Osteoblast (primary cell): ENCODE measurements at regions not wholly inside any gene's neighbourhood (a gene's known extent, or its start where the extent isn't known, plus 50 kb on each side); places are given as distances from the start of the nearest gene placed in this dataset.
"Not testable (repeated sequence)": the region's sequence is repeated elsewhere in the genome, so short reads cannot be mapped to it uniquely, and the experiment has no call there.

Source experiments
- DNase-seq: peaks from one replicate; pipeline ENCODE4 v3.0.0; 2011; ENCODE audit warnings: low spot score, mixed read lengths; ENCODE audit not compliant: insufficient read length; ENCODE audit errors: missing footprints
- H2AFZ ChIP-seq: 2 replicates; pipeline ENCODE4 v1.6.0; 2011; ENCODE audit warnings: mild to moderate bottlenecking, low read length
- H3K27ac ChIP-seq: 2 replicates; pipeline ENCODE4 v1.5.1; 2011; ENCODE audit warnings: mild to moderate bottlenecking, low read depth, low read length, moderate library complexity
- H3K27me3 ChIP-seq: 2 replicates; pipeline ENCODE4 v1.6.0; 2012; ENCODE audit warnings: mild to moderate bottlenecking, control low read depth, inconsistent platforms, low read length, moderate library complexity; ENCODE audit not compliant: insufficient read depth
- H3K36me3 ChIP-seq: 2 replicates; pipeline ENCODE4 v1.5.1; 2011; ENCODE audit warnings: mild to moderate bottlenecking, low read length, control low read depth, moderate library complexity; ENCODE audit not compliant: insufficient read depth
- H3K4me1 ChIP-seq: 2 replicates; pipeline ENCODE4 v1.5.1; 2011; ENCODE audit warnings: mild to moderate bottlenecking, low read length, control low read depth, moderate library complexity; ENCODE audit not compliant: insufficient read depth
- H3K4me2 ChIP-seq: 2 replicates; pipeline ENCODE4 v1.6.0; 2011; ENCODE audit warnings: mild to moderate bottlenecking, low read length; ENCODE audit not compliant: insufficient read depth
- H3K4me3 ChIP-seq: fragments of 200-600 bp; sonication (generic); 3 replicates; pipeline ENCODE4 v1.5.1; 2012; ENCODE audit warnings: mild to moderate bottlenecking, low read length, inconsistent platforms; ENCODE audit not compliant: insufficient read depth
- H3K79me2 ChIP-seq: 2 replicates; pipeline ENCODE4 v1.6.0; 2012; ENCODE audit warnings: mild to moderate bottlenecking, low read length, control low read depth, inconsistent platforms; ENCODE audit not compliant: insufficient read depth
- H3K9me3 ChIP-seq: 2 replicates; pipeline ENCODE4 v1.5.1; 2011; ENCODE audit warnings: low read depth, low read length, control low read depth
- H4K20me1 ChIP-seq: 2 replicates; pipeline ENCODE4 v1.6.0; 2012; ENCODE audit warnings: mild to moderate bottlenecking, low read length, control low read depth; ENCODE audit not compliant: insufficient read depth
- CTCF ChIP-seq: IDR thresholded peaks from 2 replicates; pipeline ENCODE4 v1.5.1; 2011; ENCODE audit warnings: mild to moderate bottlenecking, low read depth, low read length, moderate library complexity; ENCODE audit errors: extremely low read depth

- no peak for TF ChIP-seq CTCF
- Histone ChIP-seq H3K27ac (peak overlapping the region; percentile 39), H3K79me2 (no peaks in the 10 kb centered on the region), H4K20me1 (no peaks in the 10 kb centered on the region), H3K4me2 (no peak overlapping the region), H3K36me3 (no peaks in the 10 kb centered on the region), H3K9me3 (no peaks in the 10 kb centered on the region), H3K4me3 (no peak overlapping the region), H3K4me1 (peaks cover 5% of the 10 kb centered on the region), H2AFZ (no peak overlapping the region), H3K27me3 (no peaks in the 10 kb centered on the region)
- no peak for DNase-seq
These were observed 337.5 kb upstream of the PCSK5 start for GRCh38 chr9:75552941-75553340.

- not testable (repeated sequence) for H3K79me2 ChIP-seq, H3K36me3 ChIP-seq, H3K27ac ChIP-seq, H2AFZ ChIP-seq, H3K4me2 ChIP-seq, H4K20me1 ChIP-seq, H3K4me3 ChIP-seq, H3K9me3 ChIP-seq, H3K4me1 ChIP-seq, H3K27me3 ChIP-seq, DNase-seq
These were observed 323.7 kb upstream of the PCSK5 start for GRCh38 chr9:75566813-75567212.

- H3K79me2 ChIP-seq, result no peaks in the 10 kb centered on the region
- no peak for DNase-seq
- no peaks in the 10 kb centered on the region for H3K27me3 ChIP-seq
- H3K36me3 ChIP-seq, result no peaks in the 10 kb centered on the region
- no peak overlapping the region for H3K4me3 ChIP-seq
- no peak overlapping the region for H2AFZ ChIP-seq
- H4K20me1 ChIP-seq, result no peaks in the 10 kb centered on the region
- no peak overlapping the region for H3K4me2 ChIP-seq
- no peaks in the 10 kb centered on the region for H3K4me1 ChIP-seq
- no peak overlapping the region for H3K27ac ChIP-seq
- no peaks in the 10 kb centered on the region for H3K9me3 ChIP-seq
- TF ChIP-seq CTCF, result no peak
These were observed 319.9 kb upstream of the PCSK5 start for GRCh38 chr9:75570538-75570937.

- Histone ChIP-seq H3K27ac (no peak overlapping the region), H3K27me3 (no peaks in the 10 kb centered on the region), H3K4me1 (no peaks in the 10 kb centered on the region), H3K9me3 (no peaks in the 10 kb centered on the region), H2AFZ (no peak overlapping the region), H3K4me3 (no peak overlapping the region), H3K36me3 (no peaks in the 10 kb centered on the region), H4K20me1 (no peaks in the 10 kb centered on the region), H3K79me2 (no peaks in the 10 kb centered on the region), H3K4me2 (no peak overlapping the region)
- no peak for TF ChIP-seq CTCF
- DNase-seq, result no peak
These were observed 315.9 kb upstream of the PCSK5 start for GRCh38 chr9:75574569-75574968.

GRCh38 chr9:75582870-75583269, 307.6 kb upstream of the PCSK5 start:
- Histone ChIP-seq H2AFZ (no peak overlapping the region), H3K9me3 (no peaks in the 10 kb centered on the region), H3K4me2 (no peak overlapping the region), H3K79me2 (no peaks in the 10 kb centered on the region), H3K36me3 (no peaks in the 10 kb centered on the region), H3K27ac (no peak overlapping the region), H3K4me3 (no peak overlapping the region), H4K20me1 (no peaks in the 10 kb centered on the region), H3K4me1 (no peaks in the 10 kb centered on the region), H3K27me3 (no peaks in the 10 kb centered on the region)
- DNase-seq, result no peak
- TF ChIP-seq CTCF, result no peak
